ENCODE measurements at regions not wholly inside any gene's neighbourhood (a gene's known extent, or its start where the extent isn't known, plus 50 kb on each side); places are given as distances from the start of the nearest gene placed in this dataset.

DNA sequence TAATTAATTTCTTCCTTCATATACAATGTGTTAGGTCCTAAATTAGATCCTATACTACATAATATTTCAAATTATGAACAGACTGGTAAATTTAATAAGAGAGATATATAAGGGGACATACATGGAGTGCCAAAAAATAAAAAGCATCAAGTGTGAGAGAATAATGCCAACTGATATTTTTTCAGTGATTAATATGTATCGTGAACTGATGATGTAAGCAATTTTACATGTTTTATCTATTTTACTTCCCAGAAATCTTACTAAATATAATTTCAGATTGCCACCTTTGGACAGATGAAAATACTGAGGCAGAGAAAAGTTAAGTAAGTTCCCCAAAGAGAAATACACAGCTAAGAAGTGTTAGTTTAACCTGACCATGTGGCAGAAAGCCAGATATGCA, 870.8 kb downstream of the SLITRK5 start:
- TF ChIP-seq, protein P1, sequence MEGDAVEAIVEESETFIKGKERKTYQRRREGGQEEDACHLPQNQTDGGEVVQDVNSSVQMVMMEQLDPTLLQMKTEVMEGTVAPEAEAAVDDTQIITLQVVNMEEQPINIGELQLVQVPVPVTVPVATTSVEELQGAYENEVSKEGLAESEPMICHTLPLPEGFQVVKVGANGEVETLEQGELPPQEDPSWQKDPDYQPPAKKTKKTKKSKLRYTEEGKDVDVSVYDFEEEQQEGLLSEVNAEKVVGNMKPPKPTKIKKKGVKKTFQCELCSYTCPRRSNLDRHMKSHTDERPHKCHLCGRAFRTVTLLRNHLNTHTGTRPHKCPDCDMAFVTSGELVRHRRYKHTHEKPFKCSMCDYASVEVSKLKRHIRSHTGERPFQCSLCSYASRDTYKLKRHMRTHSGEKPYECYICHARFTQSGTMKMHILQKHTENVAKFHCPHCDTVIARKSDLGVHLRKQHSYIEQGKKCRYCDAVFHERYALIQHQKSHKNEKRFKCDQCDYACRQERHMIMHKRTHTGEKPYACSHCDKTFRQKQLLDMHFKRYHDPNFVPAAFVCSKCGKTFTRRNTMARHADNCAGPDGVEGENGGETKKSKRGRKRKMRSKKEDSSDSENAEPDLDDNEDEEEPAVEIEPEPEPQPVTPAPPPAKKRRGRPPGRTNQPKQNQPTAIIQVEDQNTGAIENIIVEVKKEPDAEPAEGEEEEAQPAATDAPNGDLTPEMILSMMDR (IDR thresholded peaks at IDR 0.05; ENCODE audit: low read depth, low read length) = no peak
- no peak for TF ChIP-seq EZH2phosphoT487 (IDR thresholded peaks at IDR 0.05; ENCODE audit: low read depth)

Data from OCI-LY3 (cell line).